ENCODE measurements at regions not wholly inside any gene's neighbourhood (a gene's known extent, or its start where the extent isn't known, plus 50 kb on each side); places are given as distances from the start of the nearest gene placed in this dataset.

DNA sequence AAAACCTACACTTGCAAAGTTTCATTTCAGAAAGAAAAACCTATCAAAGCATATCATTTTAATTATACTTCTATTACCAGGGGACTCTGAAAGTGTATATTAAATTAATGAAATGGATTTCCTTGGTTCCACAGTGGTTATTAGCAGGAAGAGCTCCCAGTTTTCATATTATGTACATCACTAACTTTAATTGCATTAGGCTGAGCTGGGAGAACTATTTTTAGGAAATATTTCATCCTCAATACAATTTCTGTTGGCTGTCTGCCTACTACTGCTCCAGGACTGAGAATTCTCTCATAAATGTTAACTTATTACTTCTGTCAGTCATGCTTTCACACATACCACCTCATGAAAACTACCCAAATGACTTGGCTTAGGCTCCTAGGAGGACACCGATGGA is 301.4 kb downstream of the CMPK2 start:
- H3K4me3 ChIP-seq, result no peak overlapping the region
- no peak overlapping the region for H3K27ac ChIP-seq
- H3K27me3 ChIP-seq, result no peaks in the 10 kb centered on the region
- no peaks in the 10 kb centered on the region for H3K4me1 ChIP-seq
- intact Hi-C loops (cut with DNase I), result no loop called here
- H3K9me3 ChIP-seq, result no peaks in the 10 kb centered on the region
- DNase-seq, result no peak
- H3K36me3 ChIP-seq, result no peaks in the 10 kb centered on the region
- TF ChIP-seq, protein P1, sequence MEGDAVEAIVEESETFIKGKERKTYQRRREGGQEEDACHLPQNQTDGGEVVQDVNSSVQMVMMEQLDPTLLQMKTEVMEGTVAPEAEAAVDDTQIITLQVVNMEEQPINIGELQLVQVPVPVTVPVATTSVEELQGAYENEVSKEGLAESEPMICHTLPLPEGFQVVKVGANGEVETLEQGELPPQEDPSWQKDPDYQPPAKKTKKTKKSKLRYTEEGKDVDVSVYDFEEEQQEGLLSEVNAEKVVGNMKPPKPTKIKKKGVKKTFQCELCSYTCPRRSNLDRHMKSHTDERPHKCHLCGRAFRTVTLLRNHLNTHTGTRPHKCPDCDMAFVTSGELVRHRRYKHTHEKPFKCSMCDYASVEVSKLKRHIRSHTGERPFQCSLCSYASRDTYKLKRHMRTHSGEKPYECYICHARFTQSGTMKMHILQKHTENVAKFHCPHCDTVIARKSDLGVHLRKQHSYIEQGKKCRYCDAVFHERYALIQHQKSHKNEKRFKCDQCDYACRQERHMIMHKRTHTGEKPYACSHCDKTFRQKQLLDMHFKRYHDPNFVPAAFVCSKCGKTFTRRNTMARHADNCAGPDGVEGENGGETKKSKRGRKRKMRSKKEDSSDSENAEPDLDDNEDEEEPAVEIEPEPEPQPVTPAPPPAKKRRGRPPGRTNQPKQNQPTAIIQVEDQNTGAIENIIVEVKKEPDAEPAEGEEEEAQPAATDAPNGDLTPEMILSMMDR (IDR thresholded peaks at IDR 0.05), result no peak
- H3K9ac ChIP-seq (ENCODE audit: low read depth in 2 of 2, low read length in 2 of 2), result no peak overlapping the region

DNA sequence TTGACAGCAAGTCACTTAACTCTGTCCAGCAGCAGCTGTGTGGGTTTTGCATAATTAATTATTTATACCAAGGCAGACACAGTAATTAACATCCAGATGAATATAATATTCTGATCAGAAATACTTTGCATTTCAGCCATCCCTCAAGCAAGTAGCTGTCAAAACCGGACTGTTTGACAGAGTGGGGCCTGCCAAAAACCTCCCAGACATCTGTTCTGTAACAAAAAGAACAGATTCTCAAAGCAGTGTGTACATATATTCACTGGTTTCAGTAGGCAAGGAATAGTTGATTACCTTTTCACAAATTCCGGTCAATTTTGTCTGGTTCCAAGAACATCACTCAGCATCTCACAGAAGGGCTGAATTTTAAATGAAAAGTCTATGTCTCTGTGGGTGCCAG is 291.6 kb downstream of the CMPK2 start:
- intact Hi-C loops (cut with DNase I), result no loop called here
- no peaks in the 10 kb centered on the region for H3K9me3 ChIP-seq
- DNase-seq, result no peak
- no peak overlapping the region for H3K4me3 ChIP-seq
- no peaks in the 10 kb centered on the region for H3K27me3 ChIP-seq
- H3K27ac ChIP-seq, result no peak overlapping the region
- H3K4me1 ChIP-seq, result no peaks in the 10 kb centered on the region
- no peaks in the 10 kb centered on the region for H3K36me3 ChIP-seq
- H3K9ac ChIP-seq (ENCODE audit: low read depth in 2 of 2, low read length in 2 of 2), result no peak overlapping the region
- TF ChIP-seq, protein P1 (IDR thresholded peaks at IDR 0.05), result no peak

DNA sequence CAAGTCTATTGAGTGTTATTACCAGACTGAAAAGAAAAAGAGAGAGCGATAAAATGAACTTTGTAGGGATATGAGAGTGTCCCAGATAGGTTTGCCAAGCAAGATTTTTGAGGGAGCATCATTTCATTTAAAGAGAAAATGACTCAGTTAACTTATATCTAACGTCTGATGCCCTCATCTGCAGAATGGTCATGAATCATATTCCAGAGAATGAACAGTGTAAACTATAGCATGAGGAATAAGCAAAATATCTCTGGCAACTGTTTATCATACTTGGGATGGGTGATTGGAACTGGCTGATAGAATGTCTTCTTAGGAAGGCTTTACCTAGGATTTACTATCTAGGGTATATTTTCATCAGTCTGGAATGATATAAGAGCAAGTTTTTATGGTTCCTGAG is 289.4 kb downstream of the CMPK2 start:
- Histone ChIP-seq H3K4me3 (no peak overlapping the region), H3K4me1 (no peaks in the 10 kb centered on the region), H3K36me3 (no peaks in the 10 kb centered on the region), H3K27me3 (no peaks in the 10 kb centered on the region), H3K9me3 (no peaks in the 10 kb centered on the region), H3K27ac (no peak overlapping the region), H3K9ac (ENCODE audit: low read depth in 2 of 2, low read length in 2 of 2) (no peak overlapping the region)
- TF ChIP-seq, protein P1 (IDR thresholded peaks at IDR 0.05), result no peak
- intact Hi-C loops (cut with DNase I), result no loop called here
- DNase-seq, result no peak

DNA sequence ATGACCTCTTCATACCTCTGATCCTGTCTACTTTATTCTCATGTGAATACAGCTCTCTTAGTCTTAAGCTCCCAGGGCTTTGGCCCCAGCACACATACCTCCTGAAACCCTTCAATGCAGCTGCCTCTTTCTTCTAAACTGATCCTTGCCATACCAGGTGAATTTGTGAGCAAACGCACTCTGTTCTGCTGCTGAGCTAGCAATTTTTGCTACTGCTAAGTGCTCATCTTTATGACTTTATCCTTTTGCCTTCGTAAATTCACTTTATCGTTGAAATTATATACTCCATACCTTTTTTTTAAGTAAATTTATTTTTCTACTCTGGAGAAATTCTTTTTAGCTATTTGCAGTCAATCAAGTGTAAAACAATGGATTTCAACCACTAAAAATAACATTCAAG is 287.7 kb downstream of the CMPK2 start:
- no peak overlapping the region for H3K27ac ChIP-seq
- TF ChIP-seq, protein P1 (IDR thresholded peaks at IDR 0.05), result no peak
- DNase-seq, result no peak
- H3K36me3 ChIP-seq, result no peaks in the 10 kb centered on the region
- no peaks in the 10 kb centered on the region for H3K9me3 ChIP-seq
- H3K4me3 ChIP-seq, result no peak overlapping the region
- intact Hi-C loops (cut with DNase I), result no loop called here
- H3K9ac ChIP-seq (ENCODE audit: low read depth in 2 of 2, low read length in 2 of 2), result no peak overlapping the region
- H3K27me3 ChIP-seq, result no peaks in the 10 kb centered on the region
- H3K4me1 ChIP-seq, result no peaks in the 10 kb centered on the region

DNA sequence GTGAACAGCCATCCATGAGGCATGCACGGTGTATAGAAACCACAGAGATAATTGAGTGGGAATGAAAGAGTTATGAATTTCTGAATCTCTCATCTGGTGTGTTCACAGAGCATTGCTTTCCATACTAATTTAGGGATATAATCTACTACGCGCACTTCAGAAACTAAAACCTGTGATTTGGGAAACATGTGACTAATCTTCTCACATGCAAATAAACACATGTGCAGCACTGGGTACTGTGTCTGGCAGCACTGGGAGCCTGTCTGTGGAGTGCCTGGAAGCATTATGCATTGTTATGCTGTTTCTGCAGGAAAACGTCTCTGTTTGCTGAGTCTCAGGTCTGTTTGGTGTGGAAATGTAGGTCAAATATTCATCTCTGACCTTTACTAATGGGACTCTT is 287.3 kb downstream of the CMPK2 start:
- TF ChIP-seq, protein P1 (IDR thresholded peaks at IDR 0.05), result no peak
- intact Hi-C loops (cut with DNase I), result no loop called here
- H3K9me3 ChIP-seq, result no peaks in the 10 kb centered on the region
- no peak for DNase-seq
- H3K9ac ChIP-seq (ENCODE audit: low read depth in 2 of 2, low read length in 2 of 2), result no peak overlapping the region
- no peaks in the 10 kb centered on the region for H3K4me1 ChIP-seq
- no peak overlapping the region for H3K27ac ChIP-seq
- no peaks in the 10 kb centered on the region for H3K27me3 ChIP-seq
- H3K36me3 ChIP-seq, result no peaks in the 10 kb centered on the region
- no peak overlapping the region for H3K4me3 ChIP-seq

DNA sequence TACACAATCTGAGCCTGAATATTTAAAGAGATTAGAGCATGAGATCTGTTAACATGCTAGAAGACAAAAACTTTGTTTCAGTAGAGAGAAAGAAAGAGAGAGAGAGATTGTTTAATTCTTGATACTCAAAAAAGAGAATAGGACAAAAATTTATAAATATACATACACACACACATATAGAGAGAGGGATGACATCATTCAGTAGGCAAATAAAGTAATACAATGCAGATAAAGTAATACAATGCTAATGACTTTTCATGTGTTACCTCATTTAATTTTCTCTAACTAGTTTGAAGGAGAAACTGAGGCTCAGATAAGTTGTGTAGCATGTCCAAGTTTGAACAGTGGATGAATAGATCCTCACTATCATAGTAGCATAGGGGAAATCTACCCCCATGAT is 286.4 kb downstream of the CMPK2 start:
- H3K27ac ChIP-seq, result no peak overlapping the region
- TF ChIP-seq, protein P1 (IDR thresholded peaks at IDR 0.05), result no peak
- no peaks in the 10 kb centered on the region for H3K36me3 ChIP-seq
- H3K4me1 ChIP-seq, result no peaks in the 10 kb centered on the region
- H3K9me3 ChIP-seq, result no peaks in the 10 kb centered on the region
- no peak overlapping the region for H3K9ac ChIP-seq (ENCODE audit: low read depth in 2 of 2, low read length in 2 of 2)
- no peak for DNase-seq
- H3K4me3 ChIP-seq, result no peak overlapping the region
- intact Hi-C loops (cut with DNase I), result no loop called here
- H3K27me3 ChIP-seq, result no peaks in the 10 kb centered on the region
